ENCODE measurements at regions not wholly inside any gene's neighbourhood (a gene's known extent, or its start where the extent isn't known, plus 50 kb on each side); places are given as distances from the start of the nearest gene placed in this dataset.
"Not testable (repeated sequence)": the region's sequence is repeated elsewhere in the genome, so short reads cannot be mapped to it uniquely, and the experiment has no call there.

DNA sequence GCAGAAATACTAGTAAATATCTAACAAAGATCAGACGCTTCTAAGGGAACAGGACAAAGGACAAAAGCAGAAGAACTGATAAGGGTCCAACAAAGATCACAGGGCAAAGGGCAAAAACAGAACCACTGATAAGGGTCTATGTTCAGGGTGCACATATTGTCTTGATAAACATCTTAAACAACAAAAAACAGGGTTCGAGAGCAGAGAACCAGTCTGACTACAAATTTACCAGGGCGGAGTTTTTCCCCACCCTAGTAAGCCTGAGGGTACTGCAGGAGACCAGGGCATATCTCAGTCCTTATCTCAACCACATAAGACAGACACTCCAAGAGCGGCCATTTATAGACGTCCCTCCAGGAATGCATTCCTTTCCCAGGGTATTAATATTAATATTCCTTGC lies 833.5 kb downstream of the BRINP3 start:
- DNase-seq; H3K27me3 Mint-ChIP-seq; H3K36me3 Mint-ChIP-seq (ENCODE audit: insufficient read depth); H3K4me1 Mint-ChIP-seq (ENCODE audit: low read depth in 2 of 2); ATAC-seq (replicated peaks); H3K27ac Mint-ChIP-seq; H3K4me3 Mint-ChIP-seq; H3K9me3 Mint-ChIP-seq: not testable (repeated sequence)

- H3K27ac Mint-ChIP-seq = no peak overlapping the region
- H3K27me3 Mint-ChIP-seq = no peaks in the 10 kb centered on the region
- peaks cover 0 to 7% of the 10 kb centered on the region in 2 donors for H3K9me3 Mint-ChIP-seq
- ATAC-seq (replicated peaks) (no peak), DNase-seq (no peak)
- H3K4me3 Mint-ChIP-seq = no peak overlapping the region
- no peaks in the 10 kb centered on the region for H3K36me3 Mint-ChIP-seq (ENCODE audit: insufficient read depth)
- H3K4me1 Mint-ChIP-seq (ENCODE audit: low read depth in 2 of 2) = no peaks in the 10 kb centered on the region
Measured at GRCh38 chr1:189644970-189645369, 832.7 kb downstream of the BRINP3 start.

- DNase-seq = no peak
Measured at GRCh38 chr1:189646066-189646465, 831.6 kb downstream of the BRINP3 start.

DNA sequence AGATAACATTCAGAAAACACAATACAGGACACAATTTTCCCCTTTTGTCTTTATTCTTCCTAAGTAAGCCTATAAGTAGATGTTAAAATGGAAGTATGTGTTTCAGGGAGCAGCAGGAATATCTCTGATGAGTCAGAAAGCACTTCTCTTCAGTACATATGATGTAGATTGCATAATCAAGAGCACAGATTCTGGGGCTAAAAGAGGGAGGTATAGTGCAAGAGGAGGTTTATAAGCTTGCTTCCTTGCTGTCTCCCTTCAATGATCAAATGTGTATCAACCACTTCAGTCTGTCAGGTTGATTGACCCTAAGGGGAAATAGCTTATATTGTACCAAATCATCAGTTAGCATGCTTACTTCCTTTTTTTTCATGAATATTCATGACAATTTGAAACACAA lies 822.8 kb downstream of the BRINP3 start:
- Mint-ChIP-seq H3K36me3 (ENCODE audit: insufficient read depth) (no peaks in the 10 kb centered on the region), H3K27me3 (no peaks in the 10 kb centered on the region), H3K9me3 (peaks cover 4 to 17% of the 10 kb centered on the region in 2 donors), H3K4me1 (ENCODE audit: low read depth in 2 of 2) (no peaks in the 10 kb centered on the region), H3K4me3 (no peak overlapping the region), H3K27ac (no peak overlapping the region)
- no peak for ATAC-seq (replicated peaks)
- DNase-seq = no peak

More at GRCh38 chr1:189646066-189646465, 831.6 kb downstream of the BRINP3 start:
- H3K27ac Mint-ChIP-seq = no peak overlapping the region
- no peaks in the 10 kb centered on the region for H3K4me1 Mint-ChIP-seq (ENCODE audit: low read depth in 2 of 2)
- H3K9me3 Mint-ChIP-seq = peaks cover 2 to 7% of the 10 kb centered on the region in 2 donors
- H3K4me3 Mint-ChIP-seq = no peak overlapping the region
- ATAC-seq (replicated peaks) = no peak
- no peaks in the 10 kb centered on the region for H3K36me3 Mint-ChIP-seq (ENCODE audit: insufficient read depth)
- H3K27me3 Mint-ChIP-seq = no peaks in the 10 kb centered on the region

- H3K9me3 Mint-ChIP-seq = peaks cover 1 to 17% of the 10 kb centered on the region in 2 donors
- H3K36me3 Mint-ChIP-seq (ENCODE audit: insufficient read depth) = no peaks in the 10 kb centered on the region
- no peaks in the 10 kb centered on the region for H3K4me1 Mint-ChIP-seq (ENCODE audit: low read depth in 2 of 2)
- no peak overlapping the region for H3K4me3 Mint-ChIP-seq
- ATAC-seq (replicated peaks) = no peak
- H3K27ac Mint-ChIP-seq = no peak overlapping the region
- DNase-seq = no peak
- no peaks in the 10 kb centered on the region for H3K27me3 Mint-ChIP-seq
Measured at GRCh38 chr1:189656628-189657530, 820.8 kb downstream of the BRINP3 start.

DNA sequence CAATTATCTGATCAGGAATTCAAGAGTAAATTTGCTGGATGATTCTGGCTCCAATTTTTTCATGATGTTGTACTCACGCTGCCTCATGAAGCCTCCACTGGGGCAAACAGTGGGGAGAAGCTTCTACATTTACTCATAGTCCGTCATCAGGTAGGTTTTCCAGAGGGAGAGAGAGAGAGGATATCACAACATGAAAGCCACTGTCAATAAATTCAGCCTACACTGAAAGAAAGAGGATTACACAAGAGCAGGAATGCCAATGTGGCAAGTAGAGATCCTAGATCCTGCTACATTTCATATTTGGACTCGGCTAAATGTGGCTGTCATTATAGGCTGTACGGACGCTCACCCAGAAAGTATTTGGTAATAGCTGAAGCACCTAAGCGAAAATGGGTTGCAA lies 819.9 kb downstream of the BRINP3 start:
- no peak for DNase-seq
- no peaks in the 10 kb centered on the region for H3K27me3 Mint-ChIP-seq
- no peak overlapping the region for H3K4me3 Mint-ChIP-seq
- no peak for ATAC-seq (replicated peaks)
- no peaks in the 10 kb centered on the region for H3K4me1 Mint-ChIP-seq (ENCODE audit: low read depth in 2 of 2)
- H3K36me3 Mint-ChIP-seq (ENCODE audit: insufficient read depth) = no peaks in the 10 kb centered on the region
- no peak overlapping the region for H3K27ac Mint-ChIP-seq
- peaks cover 4 to 24% of the 10 kb centered on the region in 2 donors for H3K9me3 Mint-ChIP-seq

DNA sequence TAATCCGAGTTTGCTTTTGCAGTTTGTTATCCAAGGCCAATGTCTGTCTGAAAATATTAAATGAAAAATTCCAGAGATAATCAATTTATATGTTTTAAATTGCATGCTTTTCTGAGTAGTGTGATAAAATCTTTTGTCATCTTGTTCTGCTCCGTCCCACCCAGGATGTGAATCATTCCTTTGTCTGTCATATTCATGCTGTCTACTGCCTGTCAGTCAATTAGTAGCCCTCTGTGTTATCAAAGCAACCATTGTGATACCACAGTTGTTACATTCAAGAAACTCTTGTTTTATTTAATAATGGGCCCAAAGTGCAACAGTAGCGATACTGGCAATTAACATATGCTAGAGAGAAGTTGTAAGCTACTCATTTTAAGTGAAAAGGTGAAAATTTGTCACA lies 819.3 kb downstream of the BRINP3 start:
- H3K9me3 Mint-ChIP-seq = peaks cover 4 to 23% of the 10 kb centered on the region in 2 donors
- no peaks in the 10 kb centered on the region for H3K4me1 Mint-ChIP-seq (ENCODE audit: low read depth in 2 of 2)
- H3K36me3 Mint-ChIP-seq (ENCODE audit: insufficient read depth) = no peaks in the 10 kb centered on the region
- DNase-seq = no peak
- no peaks in the 10 kb centered on the region for H3K27me3 Mint-ChIP-seq
- no peak for ATAC-seq (replicated peaks)
- no peak overlapping the region for H3K4me3 Mint-ChIP-seq
- H3K27ac Mint-ChIP-seq = no peak overlapping the region

- no peak overlapping the region for H3K27ac Mint-ChIP-seq
- ATAC-seq (replicated peaks) = no peak
- H3K9me3 Mint-ChIP-seq = peaks cover 4 to 9% of the 10 kb centered on the region in 2 donors
- no peak for DNase-seq
- no peaks in the 10 kb centered on the region for H3K36me3 Mint-ChIP-seq (ENCODE audit: insufficient read depth)
- H3K4me1 Mint-ChIP-seq (ENCODE audit: low read depth in 2 of 2) = no peaks in the 10 kb centered on the region
- H3K27me3 Mint-ChIP-seq = no peaks in the 10 kb centered on the region
- no peak overlapping the region for H3K4me3 Mint-ChIP-seq
Measured at GRCh38 chr1:189659731-189660130, 817.9 kb downstream of the BRINP3 start.

DNA sequence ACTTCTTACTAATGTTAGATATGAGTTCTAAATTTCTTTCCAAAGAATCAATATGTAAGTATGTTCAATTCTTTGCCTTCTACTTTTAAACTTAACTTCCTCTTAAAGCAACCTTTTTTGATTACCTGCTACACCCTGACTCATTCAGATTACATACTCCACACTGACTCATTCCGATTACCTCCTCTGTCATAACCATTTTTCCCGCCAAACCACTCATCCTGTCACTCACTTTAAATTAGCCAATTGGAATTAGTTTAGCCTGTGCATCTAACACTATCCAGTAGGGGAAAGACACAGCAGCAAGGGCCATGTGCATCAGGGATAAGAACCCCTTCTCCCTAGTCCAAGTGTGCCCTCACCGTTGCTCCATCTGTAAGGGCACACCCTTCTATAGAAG lies 815.5 kb downstream of the BRINP3 start:
- no peaks in the 10 kb centered on the region for H3K4me1 Mint-ChIP-seq (ENCODE audit: low read depth in 2 of 2)
- H3K9me3 Mint-ChIP-seq = peaks cover 7 to 18% of the 10 kb centered on the region in 2 donors
- H3K36me3 Mint-ChIP-seq (ENCODE audit: insufficient read depth) = no peaks in the 10 kb centered on the region
- H3K4me3 Mint-ChIP-seq = no peak overlapping the region
- H3K27me3 Mint-ChIP-seq = no peaks in the 10 kb centered on the region
- no peak overlapping the region for H3K27ac Mint-ChIP-seq
- no peak for DNase-seq
- no peak for ATAC-seq (replicated peaks)

DNA sequence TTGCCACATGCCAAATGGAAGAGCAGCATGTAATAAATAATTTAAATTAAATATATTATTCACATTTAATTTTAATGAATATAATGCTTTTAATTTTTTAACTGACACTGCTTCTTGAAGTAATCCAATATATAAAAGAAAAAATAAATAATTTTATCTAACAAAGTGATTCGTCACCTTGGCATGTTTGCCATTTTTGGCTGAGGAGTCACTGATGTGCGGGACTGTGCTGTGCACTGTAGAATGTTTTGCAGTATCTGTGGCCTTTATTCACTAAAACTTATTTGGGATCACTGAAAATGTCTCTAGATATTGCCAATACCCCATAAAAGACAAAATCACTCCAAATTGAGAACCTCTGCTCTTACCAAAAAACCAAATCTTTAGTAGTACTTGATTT lies 807.8 kb downstream of the BRINP3 start:
- Mint-ChIP-seq H3K27ac (no peak overlapping the region), H3K9me3 (peaks cover 12 to 22% of the 10 kb centered on the region in 2 donors), H3K36me3 (ENCODE audit: insufficient read depth) (no peaks in the 10 kb centered on the region), H3K4me1 (ENCODE audit: low read depth in 2 of 2) (no peaks in the 10 kb centered on the region), H3K27me3 (no peaks in the 10 kb centered on the region), H3K4me3 (no peak overlapping the region)
- ATAC-seq (replicated peaks) = no peak
- DNase-seq = no peak

DNA sequence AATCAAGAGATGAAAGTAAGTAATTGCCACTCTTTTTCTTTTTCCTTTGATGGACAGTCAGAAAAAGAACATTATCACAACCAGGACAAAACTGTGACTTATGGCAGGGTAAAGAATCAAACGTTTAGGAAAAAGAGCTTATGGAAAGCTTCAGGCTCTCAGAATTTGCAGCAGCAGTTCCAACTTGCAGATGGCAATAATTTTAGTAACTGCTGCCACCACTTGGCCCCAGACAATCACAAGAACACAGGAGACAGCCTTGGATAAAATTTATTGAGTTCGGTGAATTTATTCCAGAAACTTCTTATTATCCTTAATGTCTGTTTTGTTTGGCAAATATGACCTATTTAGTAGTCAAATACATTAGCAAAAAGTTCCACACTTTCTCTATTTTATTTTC lies 804.4 kb downstream of the BRINP3 start:
- H3K27me3 Mint-ChIP-seq = no peaks in the 10 kb centered on the region
- H3K27ac Mint-ChIP-seq = no peak overlapping the region
- peaks cover 10% of the 10 kb centered on the region in 2 donors for H3K9me3 Mint-ChIP-seq
- ATAC-seq (replicated peaks) (no peak), DNase-seq (no peak)
- H3K36me3 Mint-ChIP-seq (ENCODE audit: insufficient read depth) = no peaks in the 10 kb centered on the region
- H3K4me1 Mint-ChIP-seq (ENCODE audit: low read depth in 2 of 2) = no peaks in the 10 kb centered on the region
- no peak overlapping the region for H3K4me3 Mint-ChIP-seq

- Mint-ChIP-seq H3K27me3 (no peaks in the 10 kb centered on the region), H3K36me3 (ENCODE audit: insufficient read depth) (no peaks in the 10 kb centered on the region), H3K9me3 (peaks cover 0 to 6% of the 10 kb centered on the region in 2 donors), H3K4me1 (ENCODE audit: low read depth in 2 of 2) (no peaks in the 10 kb centered on the region), H3K27ac (no peak overlapping the region), H3K4me3 (no peak overlapping the region)
- ATAC-seq (replicated peaks) (no peak), DNase-seq (no peak)
Measured at GRCh38 chr1:189675712-189676244, 801.9 kb downstream of the BRINP3 start.

DNA sequence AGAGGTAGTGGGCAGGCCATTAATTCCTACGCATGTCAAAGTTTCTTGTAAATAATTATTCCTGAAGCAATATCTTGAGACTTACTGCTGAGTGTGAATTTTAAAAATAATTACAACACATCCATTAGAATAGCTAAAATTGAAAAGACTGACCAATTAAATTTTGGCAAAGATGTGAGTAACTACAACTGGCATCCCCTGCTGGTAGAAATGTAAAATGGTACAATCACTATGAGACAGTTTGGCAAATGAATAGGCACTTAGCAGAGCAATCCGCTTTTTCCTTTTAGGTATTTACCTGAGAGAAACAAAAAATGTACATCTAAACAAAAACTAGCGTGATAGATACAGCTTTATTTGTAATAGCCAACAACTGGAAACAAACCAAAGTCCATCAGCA lies 798.9 kb downstream of the BRINP3 start:
- DNase-seq (no peak), ATAC-seq (replicated peaks) (no peak)
- Mint-ChIP-seq H3K4me1 (ENCODE audit: low read depth in 2 of 2) (no peaks in the 10 kb centered on the region), H3K4me3 (no peak overlapping the region), H3K27ac (no peak overlapping the region), H3K9me3 (peaks cover 6 to 8% of the 10 kb centered on the region in 2 donors), H3K27me3 (no peaks in the 10 kb centered on the region), H3K36me3 (ENCODE audit: insufficient read depth) (no peaks in the 10 kb centered on the region)

GRCh38 chr1:189681252-189681919 lies 796.3 kb downstream of the BRINP3 start:
- ATAC-seq (replicated peaks) (no peak), DNase-seq (no peak)
- Mint-ChIP-seq H3K4me1 (ENCODE audit: low read depth in 2 of 2) (no peaks in the 10 kb centered on the region), H3K36me3 (ENCODE audit: insufficient read depth) (no peaks in the 10 kb centered on the region), H3K27me3 (no peaks in the 10 kb centered on the region), H3K4me3 (no peak overlapping the region), H3K9me3 (peaks cover 6 to 8% of the 10 kb centered on the region in 2 donors), H3K27ac (no peak overlapping the region)
